Naive B cell (primary cell): ENCODE measurements at regions not wholly inside any gene's neighbourhood (a gene's known extent, or its start where the extent isn't known, plus 50 kb on each side); places are given as distances from the start of the nearest gene placed in this dataset.
A peak's percentile ranks its signal among the peaks of the same experiment; 100 is the strongest.
"Not testable (repeated sequence)": the region's sequence is repeated elsewhere in the genome, so short reads cannot be mapped to it uniquely, and the experiment has no call there.

Source experiments
- ATAC-seq, 2 donors: fragments of 150-1000 bp; cut with Tn5 transposase; 2 replicates each; pipeline ENCODE4 v1.10.0; 2021; ENCODE audit warnings: low read depth in 2 of 2, mild to moderate bottlenecking in 2 of 2, moderate library complexity in 2 of 2
- DNase-seq: peaks from one replicate; pipeline ENCODE4 v3.0.0; 2022
- H3K27ac Mint-ChIP-seq, 6 donors: one replicate each; pipeline ENCODE4 v1.8.0; 2020 to 2022; ENCODE audit warnings: mild to moderate bottlenecking in 6 of 6, mixed read lengths in 6 of 6, moderate library complexity in 5 of 6, inconsistent platforms in 2 of 6
- H3K27me3 Mint-ChIP-seq, 3 donors: one replicate each; pipeline ENCODE4 v1.8.0; 2021 to 2022; ENCODE audit warnings: mixed read lengths in 3 of 3, mild to moderate bottlenecking in 1 of 3
- H3K36me3 Mint-ChIP-seq, 2 donors: one replicate each; pipeline ENCODE4 v1.8.0; 2020 to 2022; ENCODE audit warnings: mixed read lengths in 2 of 2, inconsistent platforms in 1 of 2, mild to moderate bottlenecking in 1 of 2
- H3K4me1 Mint-ChIP-seq, 3 donors: one replicate each; pipeline ENCODE4 v1.8.0; 2020 to 2022; ENCODE audit warnings: mixed read lengths in 3 of 3, inconsistent platforms in 1 of 3, mild to moderate bottlenecking in 1 of 3, moderate library complexity in 1 of 3
- H3K4me3 Mint-ChIP-seq, 8 donors: one replicate each; pipeline ENCODE4 v1.8.0; 2020 to 2022; ENCODE audit warnings: mild to moderate bottlenecking in 8 of 8, mixed read lengths in 8 of 8, moderate library complexity in 8 of 8, inconsistent platforms in 2 of 8
- H3K9me3 Mint-ChIP-seq, 7 donors: one replicate each; pipeline ENCODE4 v1.8.0; 2020 to 2022; ENCODE audit warnings: mixed read lengths in 7 of 7, mild to moderate bottlenecking in 5 of 7, inconsistent platforms in 2 of 7, moderate library complexity in 1 of 7

DNA sequence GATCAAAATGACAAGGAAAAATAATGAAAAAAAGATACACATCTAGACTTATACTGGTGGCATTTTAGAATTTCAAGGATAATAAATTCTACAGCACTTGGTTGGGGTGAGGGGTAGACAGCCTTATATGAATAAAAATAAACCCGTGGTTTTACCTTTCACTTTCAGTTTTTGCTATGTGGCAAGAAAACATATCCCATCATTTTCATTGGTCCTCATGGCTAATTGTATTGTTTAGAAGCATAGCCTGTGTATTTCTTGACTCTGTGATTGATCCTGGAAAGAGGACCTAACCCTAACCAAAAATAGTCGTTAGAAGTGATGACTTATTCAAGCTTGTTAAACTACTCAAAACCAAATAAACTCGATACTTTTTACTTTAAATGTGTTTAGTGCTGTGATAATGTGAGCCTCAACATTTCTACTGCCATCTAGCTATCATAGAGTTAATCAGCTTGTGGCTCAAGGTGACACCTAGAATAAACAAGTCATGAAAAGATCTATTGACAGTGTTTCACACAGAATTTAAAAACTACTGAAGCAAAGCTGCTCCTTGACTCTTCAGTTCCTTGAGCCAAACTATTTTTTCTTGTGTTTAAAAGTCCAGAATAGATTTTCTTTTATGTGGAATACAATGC, 153.3 kb upstream of the IZUMO3 start:
- Mint-ChIP-seq H3K4me3 (peak overlapping the region in 2 of 8 donors; percentile 12 to 53), H3K36me3 (no peaks in the 10 kb centered on the region), H3K27me3 (no peaks in the 10 kb centered on the region), H3K27ac (peak overlapping the region in 1 of 6 donors; percentile 22), H3K9me3 (peaks cover 0 to 9% (median 0%) of the 10 kb centered on the region in 7 donors), H3K4me1 (peaks cover 0 to 6% (median 5%) of the 10 kb centered on the region in 3 donors)
- DNase-seq (no peak), ATAC-seq (no peak)

DNA sequence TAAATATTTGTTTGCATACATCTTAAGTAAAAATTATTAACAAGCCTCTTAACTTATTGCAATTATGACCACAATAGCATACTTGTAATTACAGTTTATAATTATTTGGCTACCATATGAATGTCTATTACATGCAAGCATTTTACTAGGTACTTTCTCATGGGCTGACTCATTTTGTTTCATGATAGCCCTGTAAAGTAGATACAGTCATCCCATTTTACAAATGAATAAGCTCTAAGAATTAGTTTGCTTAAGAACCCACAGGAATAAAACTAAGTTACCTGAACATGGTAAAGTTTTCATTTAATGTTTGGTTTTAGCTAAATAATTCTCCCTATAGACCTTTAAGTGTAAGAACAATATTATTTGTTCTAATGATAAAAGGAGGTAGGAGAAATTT, 126.6 kb upstream of the IZUMO3 start:
- no peaks in the 10 kb centered on the region for H3K36me3 Mint-ChIP-seq
- no peaks in the 10 kb centered on the region for H3K27me3 Mint-ChIP-seq
- ATAC-seq (no peak), DNase-seq (no peak)
- H3K4me1 Mint-ChIP-seq = no peaks in the 10 kb centered on the region
- H3K9me3 Mint-ChIP-seq = peaks cover 0 to 9% (median 1%) of the 10 kb centered on the region in 7 donors
- H3K27ac Mint-ChIP-seq = no peak overlapping the region
- H3K4me3 Mint-ChIP-seq = no peak overlapping the region

DNA sequence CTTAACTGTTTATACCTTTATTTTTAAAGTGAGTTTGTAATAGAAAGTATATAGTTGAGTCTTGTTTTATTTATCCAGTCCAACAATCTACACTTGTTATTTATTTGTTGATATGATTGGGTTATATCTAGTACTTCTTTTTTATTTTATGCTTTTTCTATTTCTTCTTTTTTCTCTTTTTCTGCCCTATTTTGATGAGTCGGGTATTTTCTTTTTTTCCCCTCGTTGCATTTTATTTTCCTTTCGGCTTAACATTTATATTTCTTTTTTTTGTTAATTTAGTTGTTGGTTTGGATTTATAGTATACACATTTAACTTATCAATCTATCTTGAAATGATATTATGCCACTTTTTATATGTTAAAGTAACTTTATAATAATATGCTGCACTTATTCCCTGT, 111.7 kb upstream of the IZUMO3 start:
- H3K9me3 Mint-ChIP-seq = peaks cover 7 to 27% (median 9%) of the 10 kb centered on the region in 7 donors
- ATAC-seq = no peak
- H3K27me3 Mint-ChIP-seq = no peaks in the 10 kb centered on the region
- no peak overlapping the region for H3K4me3 Mint-ChIP-seq
- no peaks in the 10 kb centered on the region for H3K36me3 Mint-ChIP-seq
- no peak overlapping the region for H3K27ac Mint-ChIP-seq
- H3K4me1 Mint-ChIP-seq = no peaks in the 10 kb centered on the region
- DNase-seq = no peak

DNA sequence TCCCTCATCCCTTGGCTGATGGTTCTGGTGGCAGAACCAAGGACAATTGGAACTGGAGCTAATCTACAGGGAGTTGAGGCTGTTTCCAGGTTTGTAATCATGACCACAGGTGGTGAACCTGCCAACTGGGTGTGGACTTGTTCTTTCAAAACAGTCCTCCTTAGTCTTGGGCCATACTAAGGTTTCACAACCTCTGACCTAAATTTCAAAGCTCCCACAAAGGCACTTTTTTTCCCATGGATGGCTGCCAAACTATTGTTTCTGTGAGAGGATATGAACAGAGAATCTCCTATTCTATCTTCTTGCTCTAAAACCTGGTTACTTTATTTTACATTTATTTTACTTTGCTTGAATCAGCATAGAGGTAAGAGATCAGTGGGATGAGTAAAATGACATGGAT, 106.5 kb upstream of the IZUMO3 start:
- DNase-seq (no peak), ATAC-seq (no peak)
- H3K27ac Mint-ChIP-seq = no peak overlapping the region
- H3K36me3 Mint-ChIP-seq = no peaks in the 10 kb centered on the region
- peaks cover 7 to 15% (median 13%) of the 10 kb centered on the region in 7 donors for H3K9me3 Mint-ChIP-seq
- no peaks in the 10 kb centered on the region for H3K4me1 Mint-ChIP-seq
- no peaks in the 10 kb centered on the region for H3K27me3 Mint-ChIP-seq
- H3K4me3 Mint-ChIP-seq = no peak overlapping the region

DNA sequence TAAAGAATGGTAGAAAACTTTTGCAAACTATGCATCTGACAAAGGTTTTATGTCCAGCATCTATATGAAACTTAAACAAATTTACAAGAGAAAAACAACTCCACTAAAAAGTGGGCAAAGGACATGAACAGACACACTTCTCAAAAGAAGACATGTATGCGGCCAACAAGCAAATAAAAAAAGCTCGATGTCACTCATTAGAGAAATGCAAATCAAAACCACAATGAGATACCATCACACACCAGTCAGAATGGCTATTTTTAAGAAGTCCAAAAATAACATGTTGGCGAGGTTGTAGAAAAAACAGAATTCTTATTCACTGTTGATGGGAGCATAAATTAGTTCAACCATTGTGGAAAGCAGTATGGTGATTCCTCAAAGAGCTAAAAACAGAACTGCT, 83.1 kb upstream of the IZUMO3 start:
- H3K27ac Mint-ChIP-seq, H3K36me3 Mint-ChIP-seq, H3K4me1 Mint-ChIP-seq, H3K4me3 Mint-ChIP-seq, ATAC-seq, DNase-seq, H3K27me3 Mint-ChIP-seq: not testable (repeated sequence)
- H3K9me3 Mint-ChIP-seq = peaks cover 0 to 21% (median 7%) of the 10 kb centered on the region in 7 donors

DNA sequence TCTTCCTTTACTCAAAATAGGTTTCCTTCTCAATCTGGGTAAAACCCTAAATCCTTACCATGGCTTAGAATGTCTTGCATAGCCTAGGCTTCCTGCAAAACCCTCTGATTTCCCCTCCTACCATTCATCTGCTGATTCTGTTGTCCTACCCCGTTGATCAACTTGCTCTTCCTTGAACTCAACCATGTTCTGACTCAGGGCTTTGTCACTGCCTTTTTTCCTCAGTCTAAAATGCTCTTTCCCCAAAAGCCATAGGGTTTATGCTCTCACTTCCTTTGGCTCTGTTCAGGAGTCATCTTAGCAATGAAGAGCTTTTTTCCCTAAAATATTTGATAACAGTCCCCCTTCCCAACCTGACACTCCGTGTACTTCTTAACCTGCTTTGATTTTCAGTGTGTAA, 79.4 kb upstream of the IZUMO3 start:
- H3K27me3 Mint-ChIP-seq = no peaks in the 10 kb centered on the region
- no peaks in the 10 kb centered on the region for H3K4me1 Mint-ChIP-seq
- ATAC-seq (no peak), DNase-seq (no peak)
- H3K27ac Mint-ChIP-seq = no peak overlapping the region
- H3K4me3 Mint-ChIP-seq = no peak overlapping the region
- peaks cover 0 to 14% (median 4%) of the 10 kb centered on the region in 7 donors for H3K9me3 Mint-ChIP-seq
- peaks cover 0 to 8% of the 10 kb centered on the region in 2 donors for H3K36me3 Mint-ChIP-seq

DNA sequence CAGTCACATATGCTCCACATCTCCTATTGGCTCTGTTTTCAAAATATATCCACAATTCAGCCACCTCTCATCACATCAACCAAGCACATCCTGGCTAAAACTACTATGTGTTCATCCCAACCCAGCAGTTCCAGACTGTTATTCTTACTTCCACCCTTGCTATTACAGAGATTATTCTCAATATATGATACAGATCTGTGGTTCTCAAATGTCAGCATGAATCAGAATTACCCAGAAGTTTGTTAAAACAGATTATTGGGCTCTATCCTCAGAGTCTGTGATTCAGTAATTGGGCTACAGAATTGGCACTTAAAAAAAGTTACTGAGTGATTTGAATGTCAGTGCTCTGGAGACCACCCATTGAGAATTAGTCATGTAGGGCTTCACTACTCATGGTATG, 78.8 kb upstream of the IZUMO3 start:
- ATAC-seq = no peak
- H3K9me3 Mint-ChIP-seq = peaks cover 0 to 14% (median 4%) of the 10 kb centered on the region in 7 donors
- H3K4me3 Mint-ChIP-seq = no peak overlapping the region
- H3K27me3 Mint-ChIP-seq = no peaks in the 10 kb centered on the region
- peaks cover 0 to 8% of the 10 kb centered on the region in 2 donors for H3K36me3 Mint-ChIP-seq
- H3K27ac Mint-ChIP-seq = no peak overlapping the region
- H3K4me1 Mint-ChIP-seq = no peaks in the 10 kb centered on the region
- DNase-seq = no peak

DNA sequence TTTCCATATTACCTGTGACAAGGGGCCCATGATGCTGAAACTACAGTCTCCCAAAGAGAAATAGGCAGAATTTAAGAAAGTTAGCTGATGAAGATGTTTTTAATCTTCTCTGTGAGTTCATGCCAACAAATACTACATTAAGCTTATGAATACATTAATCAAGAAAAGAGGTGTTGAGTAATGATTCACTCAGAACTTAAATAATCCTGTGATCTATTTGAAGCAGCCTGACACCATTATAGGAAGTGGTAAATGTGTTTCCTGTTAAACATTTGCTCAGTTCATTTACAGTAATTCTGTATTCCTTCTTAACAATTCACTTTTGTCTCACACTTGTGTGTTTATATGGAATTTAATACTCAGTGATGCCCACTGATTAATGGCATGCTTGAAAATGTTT, 75.0 kb upstream of the IZUMO3 start:
- Mint-ChIP-seq H3K4me1 (no peaks in the 10 kb centered on the region), H3K27me3 (no peaks in the 10 kb centered on the region), H3K9me3 (peaks cover 0 to 14% (median 3%) of the 10 kb centered on the region in 7 donors), H3K36me3 (peaks cover 0 to 7% of the 10 kb centered on the region in 2 donors), H3K27ac (no peak overlapping the region), H3K4me3 (no peak overlapping the region)
- DNase-seq (no peak), ATAC-seq (no peak)

DNA sequence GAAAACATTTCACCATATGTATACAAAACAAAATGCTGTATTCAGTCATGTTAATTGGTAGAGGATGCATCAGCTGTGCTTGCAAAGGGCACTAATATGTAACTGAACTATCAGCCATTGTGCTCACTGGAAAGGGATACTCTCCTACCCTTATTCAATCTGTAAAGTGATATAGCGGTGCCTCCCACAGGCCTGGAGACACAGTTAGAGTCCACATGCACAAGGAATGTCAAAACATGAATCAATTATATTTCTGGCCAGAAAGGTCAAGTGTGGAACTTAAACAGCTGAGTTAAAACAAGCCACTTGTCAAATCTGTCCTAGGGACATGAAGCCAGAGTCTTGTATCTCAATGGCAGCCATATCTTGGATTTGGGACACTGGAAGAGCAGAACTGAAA, 71.2 kb upstream of the IZUMO3 start:
- no peaks in the 10 kb centered on the region for H3K36me3 Mint-ChIP-seq
- ATAC-seq = no peak
- peaks cover 0 to 9% (median 2%) of the 10 kb centered on the region in 7 donors for H3K9me3 Mint-ChIP-seq
- H3K27ac Mint-ChIP-seq = no peak overlapping the region
- no peaks in the 10 kb centered on the region for H3K4me1 Mint-ChIP-seq
- no peaks in the 10 kb centered on the region for H3K27me3 Mint-ChIP-seq
- H3K4me3 Mint-ChIP-seq = no peak overlapping the region
- DNase-seq = no peak

DNA sequence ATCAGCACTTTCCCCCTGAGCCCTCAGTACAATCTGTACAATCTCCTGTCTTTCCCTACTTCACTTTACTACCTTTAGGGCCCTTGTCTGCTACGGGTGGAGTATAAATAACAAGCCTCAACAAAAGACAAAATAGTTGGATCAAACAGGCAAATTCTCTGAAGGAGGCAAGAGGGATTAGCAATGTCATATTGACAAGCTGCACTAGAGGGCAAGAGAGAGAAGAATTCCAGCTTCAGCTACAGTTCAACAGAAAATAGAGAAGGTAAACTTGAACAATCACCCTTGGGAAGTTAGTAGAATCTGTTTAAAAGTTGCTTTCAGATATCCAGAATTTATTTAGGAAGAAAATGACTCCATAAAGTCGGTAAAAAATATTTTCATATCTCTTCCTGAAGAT, 68.4 kb upstream of the IZUMO3 start:
- DNase-seq = no peak
- Mint-ChIP-seq H3K27ac (no peak overlapping the region), H3K4me1 (no peaks in the 10 kb centered on the region), H3K9me3 (peaks cover 0 to 3% (median 2%) of the 10 kb centered on the region in 7 donors), H3K4me3 (no peak overlapping the region), H3K27me3 (no peaks in the 10 kb centered on the region), H3K36me3 (no peaks in the 10 kb centered on the region)
- ATAC-seq = no peak

DNA sequence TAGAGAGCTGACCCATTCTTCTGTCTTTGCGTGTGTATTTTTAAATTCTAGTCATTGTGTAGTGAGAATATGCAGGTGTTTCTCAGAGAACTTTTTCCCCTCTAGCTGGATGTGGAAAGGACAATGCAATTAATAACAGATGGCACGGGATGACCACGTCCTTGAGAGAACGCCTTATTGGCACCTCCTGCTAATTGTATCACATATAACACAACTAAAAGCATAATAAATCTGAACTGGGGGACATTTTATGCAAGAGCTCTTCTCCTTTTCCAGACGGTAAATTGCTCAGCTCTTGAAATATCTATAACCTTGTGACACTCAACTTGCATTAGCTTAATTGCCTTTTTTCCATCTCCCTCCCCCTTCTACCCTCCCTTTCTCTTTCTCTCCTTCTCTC, 62.9 kb upstream of the IZUMO3 start:
- Mint-ChIP-seq H3K9me3 (peaks cover 0 to 2% (median 0%) of the 10 kb centered on the region in 7 donors), H3K4me1 (no peaks in the 10 kb centered on the region), H3K27me3 (no peaks in the 10 kb centered on the region), H3K36me3 (no peaks in the 10 kb centered on the region), H3K27ac (no peak overlapping the region), H3K4me3 (no peak overlapping the region)
- ATAC-seq (no peak), DNase-seq (no peak)

DNA sequence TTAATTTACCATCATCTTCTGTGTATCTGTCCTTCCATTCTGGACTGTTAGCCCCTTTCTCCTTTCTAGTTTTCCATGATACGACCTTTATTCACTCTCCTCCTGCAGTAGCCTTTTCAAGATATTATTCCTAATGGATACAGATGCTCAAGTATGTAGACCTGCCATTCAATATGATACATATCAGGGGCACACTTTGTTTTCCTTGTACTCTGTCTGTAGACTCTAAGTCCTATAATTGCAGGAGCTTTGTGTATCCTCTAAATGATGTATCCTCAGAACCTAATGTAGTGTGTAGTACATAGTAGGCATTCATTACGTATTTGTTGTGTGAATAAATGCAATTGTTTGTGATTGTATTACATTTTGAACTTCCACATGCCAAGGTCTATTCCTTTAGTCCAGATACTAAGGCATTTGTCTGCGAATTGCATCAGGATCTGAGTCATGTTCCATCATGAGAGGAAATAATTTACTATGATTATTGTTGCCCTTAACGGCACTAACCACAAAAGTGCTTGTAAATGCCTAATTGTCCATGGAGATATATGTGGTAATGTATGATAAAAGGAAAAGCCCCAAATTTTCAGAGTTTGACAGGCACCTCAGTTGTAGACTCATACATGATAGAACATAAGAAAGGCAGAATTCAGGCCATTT, 57.1 kb upstream of the IZUMO3 start:
- H3K36me3 Mint-ChIP-seq = no peaks in the 10 kb centered on the region
- H3K9me3 Mint-ChIP-seq = peaks cover 0 to 4% (median 0%) of the 10 kb centered on the region in 7 donors
- ATAC-seq (no peak), DNase-seq (no peak)
- H3K4me3 Mint-ChIP-seq = peak overlapping the region in 1 of 8 donors; percentile 8
- no peaks in the 10 kb centered on the region for H3K4me1 Mint-ChIP-seq
- no peak overlapping the region for H3K27ac Mint-ChIP-seq
- no peaks in the 10 kb centered on the region for H3K27me3 Mint-ChIP-seq
